Adrenal gland (tissue), 5 donors: ENCODE measurements at regions not wholly inside any gene's neighbourhood (a gene's known extent, or its start where the extent isn't known, plus 50 kb on each side); places are given as distances from the start of the nearest gene placed in this dataset.

ENCODE experiments used
- CTCF ChIP-seq, 6 experiments: fragments of 450-650 bp in 4 of 6; fragments of 200-600 bp in 2 of 6; sonication (generic) in 1 of 6; IDR thresholded peaks; 1 replicate in 5 of 6; 2 replicates in 1 of 6; pipeline versions ENCODE4 v1.5.1 to v1.8.0; 2016 to 2021; ENCODE audit warnings: antibody characterized with exemption in 6 of 6, mild to moderate bottlenecking in 2 of 6, moderate library complexity in 1 of 6
- POLR2A ChIP-seq, 2 donors: fragments of 450-650 bp; IDR thresholded peaks; one replicate each; pipeline ENCODE4 v1.6.1; 2017; ENCODE audit warnings: antibody characterized with exemption in 2 of 2, mild to moderate bottlenecking in 2 of 2, moderate library complexity in 1 of 2
- donor health status: DM: no; HTN: no; CAD: no.

GRCh38 chrX:97844161-97844560, 960.5 kb downstream of the RPA4 start:
- TF ChIP-seq POLR2A (IDR thresholded peaks at IDR 0.05) (no peak), CTCF (IDR thresholded peaks at IDR 0.05) (no peak)
